Duodenal mucosa (tissue), 2 donors: ENCODE measurements at regions not wholly inside any gene's neighbourhood (a gene's known extent, or its start where the extent isn't known, plus 50 kb on each side); places are given as distances from the start of the nearest gene placed in this dataset.

Experiments
- H3K27ac ChIP-seq: one replicate; pipeline ENCODE4 v1.7.0; 2013; ENCODE audit warnings: low read depth, low read length
- H3K27me3 ChIP-seq, 2 donors: one replicate each; pipeline ENCODE4 v1.7.0; 2013; ENCODE audit warnings: low read length in 2 of 2, control low read depth in 1 of 2; ENCODE audit not compliant: insufficient read depth in 2 of 2, control insufficient read depth in 1 of 2
- H3K36me3 ChIP-seq, 2 donors: one replicate each; pipeline ENCODE4 v1.7.0; 2013; ENCODE audit warnings: low read length in 2 of 2, control low read depth in 1 of 2; ENCODE audit not compliant: insufficient read depth in 2 of 2, control insufficient read depth in 1 of 2
- H3K4me1 ChIP-seq, 2 donors: one replicate each; pipeline ENCODE4 v1.7.0; 2013; ENCODE audit warnings: low read length in 2 of 2, control low read depth in 1 of 2; ENCODE audit not compliant: insufficient read depth in 2 of 2, control insufficient read depth in 1 of 2
- H3K4me3 ChIP-seq, 2 donors: one replicate each; pipeline ENCODE4 v1.7.0; 2013; ENCODE audit warnings: low read length in 2 of 2, low read depth in 1 of 2
- H3K9ac ChIP-seq, 2 donors: one replicate each; pipeline ENCODE4 v1.7.0; 2013; ENCODE audit warnings: low read length in 2 of 2, low read depth in 1 of 2
- H3K9me3 ChIP-seq, 2 donors: one replicate each; pipeline ENCODE4 v1.7.0; 2013; ENCODE audit warnings: low read length in 2 of 2, control low read depth in 1 of 2; ENCODE audit not compliant: control insufficient read depth in 1 of 2

DNA sequence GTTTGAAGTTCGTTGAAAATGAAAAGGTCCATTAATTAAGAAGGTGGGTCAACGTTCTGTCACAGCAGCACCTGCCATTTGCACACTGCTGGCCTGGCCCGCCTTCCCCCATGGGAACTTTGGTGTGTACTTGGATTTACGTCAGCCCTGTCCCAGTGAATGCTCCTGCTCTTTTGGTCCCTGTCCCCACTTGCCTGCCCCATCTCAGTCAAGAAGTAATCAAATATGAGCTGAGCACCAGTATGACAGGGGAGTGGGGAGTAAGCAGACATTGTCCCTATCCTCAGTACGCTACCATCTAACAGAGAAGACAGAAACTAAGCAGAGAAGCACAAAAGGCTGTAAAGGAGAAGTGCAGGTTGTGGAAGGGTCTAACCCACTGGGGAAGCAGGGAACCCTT lies 65.1 kb downstream of the SLC4A3 start:
- H3K4me1 ChIP-seq: no peaks in the 10 kb centered on the region
- no peaks in the 10 kb centered on the region for H3K36me3 ChIP-seq
- no peak overlapping the region for H3K27ac ChIP-seq
- no peak overlapping the region for H3K9ac ChIP-seq
- H3K9me3 ChIP-seq: no peaks in the 10 kb centered on the region
- H3K27me3 ChIP-seq: peaks cover 3 to 9% of the 10 kb centered on the region in 2 donors
- H3K4me3 ChIP-seq: no peak overlapping the region

DNA sequence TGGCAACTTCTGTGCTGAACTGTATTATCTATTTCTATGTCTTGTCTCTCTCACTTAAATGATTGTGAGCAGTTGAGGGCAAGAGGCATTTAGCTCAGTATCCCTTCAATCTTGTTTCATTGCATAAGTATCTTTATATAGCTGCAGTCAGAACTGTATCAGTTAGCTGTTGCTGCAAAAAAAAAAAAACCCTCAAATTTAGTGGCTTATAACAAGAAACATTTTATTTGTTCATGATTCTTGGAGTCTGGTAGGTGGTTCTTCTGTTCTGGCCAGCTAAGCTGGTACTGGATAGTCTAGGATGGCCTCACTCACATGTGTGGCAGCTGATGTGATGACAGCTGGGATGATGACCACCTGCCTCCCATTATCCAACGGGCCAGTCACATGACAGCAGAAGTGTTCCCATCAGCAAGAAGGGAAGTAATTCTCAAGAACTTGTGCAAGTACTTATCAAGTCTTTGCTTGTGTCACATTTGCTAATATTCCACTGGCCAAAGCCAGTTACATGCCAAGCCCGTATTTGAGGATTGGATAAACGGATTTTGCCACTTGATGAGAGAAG lies 67.8 kb downstream of the SLC4A3 start:
- no peaks in the 10 kb centered on the region for H3K4me1 ChIP-seq
- no peaks in the 10 kb centered on the region for H3K9me3 ChIP-seq
- no peak overlapping the region for H3K4me3 ChIP-seq
- H3K36me3 ChIP-seq: no peaks in the 10 kb centered on the region
- peaks cover 7 to 9% of the 10 kb centered on the region in 2 donors for H3K27me3 ChIP-seq
- H3K27ac ChIP-seq: no peak overlapping the region
- H3K9ac ChIP-seq: no peak overlapping the region

DNA sequence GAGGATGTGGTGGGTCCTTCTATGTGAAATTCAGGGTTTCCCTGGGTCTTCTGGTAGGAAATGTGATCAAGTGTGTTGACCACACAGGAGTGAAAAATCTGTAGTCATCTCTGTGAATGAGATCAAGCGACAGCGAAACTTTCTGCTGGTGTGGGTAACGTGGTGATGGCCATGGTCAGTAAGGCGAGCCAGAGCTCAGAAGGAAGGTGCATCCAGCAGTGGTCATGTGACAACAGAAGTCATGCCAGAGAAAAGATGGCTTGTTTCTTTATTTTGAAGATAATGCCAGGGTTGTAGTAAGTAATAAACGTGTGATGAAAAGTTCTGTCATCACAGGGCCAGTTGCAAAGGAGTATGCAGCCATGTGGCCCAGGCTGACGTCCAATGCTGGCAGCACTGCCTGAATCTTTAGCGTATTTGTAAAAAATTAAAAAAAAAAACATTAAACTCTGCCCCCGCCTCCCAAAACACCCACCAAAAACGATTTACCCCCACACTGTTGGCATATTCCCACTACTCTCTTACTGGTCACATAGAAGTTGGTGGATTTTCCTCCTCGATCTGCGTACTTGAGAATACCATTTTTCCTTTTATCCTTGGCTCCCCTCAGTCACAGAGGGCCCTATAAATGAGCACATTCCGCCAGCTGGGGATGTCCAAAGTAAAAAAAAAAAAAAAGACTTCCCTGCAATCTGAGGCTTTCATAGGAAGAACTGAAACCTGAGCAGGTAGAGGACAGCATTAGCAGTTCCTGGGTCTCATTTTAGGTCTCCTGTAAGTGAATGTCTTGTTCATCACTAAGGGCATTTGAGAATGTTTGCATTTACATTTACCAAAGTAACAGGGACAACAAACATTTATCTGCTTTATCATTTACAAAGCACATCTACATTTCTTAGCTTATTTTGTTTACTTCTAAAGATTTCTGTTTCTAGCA lies 70.6 kb downstream of the SLC4A3 start:
- Histone ChIP-seq H3K9me3 (no peaks in the 10 kb centered on the region), H3K27me3 (peaks cover 6 to 7% of the 10 kb centered on the region in 2 donors), H3K27ac (no peak overlapping the region), H3K4me3 (no peak overlapping the region), H3K9ac (no peak overlapping the region), H3K36me3 (no peaks in the 10 kb centered on the region), H3K4me1 (no peaks in the 10 kb centered on the region)

DNA sequence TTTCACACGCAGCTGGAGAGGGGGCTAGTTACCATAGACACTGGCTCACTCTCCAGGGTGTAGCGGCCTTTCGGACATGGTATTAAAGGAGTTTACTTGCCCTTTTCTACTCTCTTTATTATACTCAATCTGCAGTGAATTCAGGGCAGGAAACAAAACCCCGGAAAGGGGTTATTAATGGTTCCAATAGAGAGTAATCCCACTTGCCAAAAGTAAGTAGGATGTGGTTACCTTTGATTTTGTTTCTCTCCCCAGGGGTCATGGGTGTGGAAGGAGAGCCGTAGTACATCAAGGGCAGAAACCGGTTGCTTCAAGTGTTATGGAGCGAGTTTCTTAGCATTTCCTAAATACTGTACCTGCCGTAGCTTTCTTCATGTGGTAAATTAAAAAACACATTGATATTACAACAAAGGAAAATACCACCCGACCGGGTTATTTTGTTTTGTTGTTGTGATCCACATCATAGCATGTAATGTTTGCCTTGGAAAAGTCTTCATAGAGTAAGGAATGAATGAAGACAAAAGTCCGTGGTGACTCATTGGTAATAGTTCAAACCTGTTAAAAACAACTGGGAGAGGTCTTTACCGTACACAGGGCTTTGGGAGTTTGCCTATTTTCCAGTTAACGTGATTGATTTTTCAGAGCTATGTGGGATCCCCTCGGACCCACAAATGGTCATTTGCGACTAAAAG lies 71.5 kb downstream of the SLC4A3 start:
- no peak overlapping the region for H3K9ac ChIP-seq
- no peaks in the 10 kb centered on the region for H3K9me3 ChIP-seq
- H3K27me3 ChIP-seq: peaks cover 3 to 7% of the 10 kb centered on the region in 2 donors
- H3K36me3 ChIP-seq: no peaks in the 10 kb centered on the region
- H3K4me1 ChIP-seq: no peaks in the 10 kb centered on the region
- H3K27ac ChIP-seq: no peak overlapping the region
- no peak overlapping the region for H3K4me3 ChIP-seq

DNA sequence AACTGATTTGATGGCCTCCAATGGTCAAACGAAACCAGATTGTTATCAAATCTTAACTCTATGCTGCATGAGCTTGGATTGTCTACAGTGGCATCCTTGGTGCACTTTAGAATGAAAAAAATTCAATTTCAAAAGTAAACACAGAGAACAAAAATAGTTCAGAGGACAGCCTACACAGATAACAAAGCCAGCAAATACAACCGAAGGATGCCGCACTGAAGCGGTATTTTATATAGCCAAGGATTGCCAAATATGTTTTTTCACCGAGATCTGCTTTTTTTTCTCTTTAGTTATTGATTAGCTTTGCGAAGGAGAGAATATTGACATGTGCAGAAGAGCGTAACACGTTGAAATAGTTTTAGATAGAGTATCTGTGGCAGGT lies 72.0 kb downstream of the SLC4A3 start:
- Histone ChIP-seq H3K9ac (no peak overlapping the region), H3K4me3 (no peak overlapping the region), H3K4me1 (no peaks in the 10 kb centered on the region), H3K27ac (no peak overlapping the region), H3K36me3 (no peaks in the 10 kb centered on the region), H3K27me3 (peaks cover 3 to 7% of the 10 kb centered on the region in 2 donors), H3K9me3 (no peaks in the 10 kb centered on the region)

DNA sequence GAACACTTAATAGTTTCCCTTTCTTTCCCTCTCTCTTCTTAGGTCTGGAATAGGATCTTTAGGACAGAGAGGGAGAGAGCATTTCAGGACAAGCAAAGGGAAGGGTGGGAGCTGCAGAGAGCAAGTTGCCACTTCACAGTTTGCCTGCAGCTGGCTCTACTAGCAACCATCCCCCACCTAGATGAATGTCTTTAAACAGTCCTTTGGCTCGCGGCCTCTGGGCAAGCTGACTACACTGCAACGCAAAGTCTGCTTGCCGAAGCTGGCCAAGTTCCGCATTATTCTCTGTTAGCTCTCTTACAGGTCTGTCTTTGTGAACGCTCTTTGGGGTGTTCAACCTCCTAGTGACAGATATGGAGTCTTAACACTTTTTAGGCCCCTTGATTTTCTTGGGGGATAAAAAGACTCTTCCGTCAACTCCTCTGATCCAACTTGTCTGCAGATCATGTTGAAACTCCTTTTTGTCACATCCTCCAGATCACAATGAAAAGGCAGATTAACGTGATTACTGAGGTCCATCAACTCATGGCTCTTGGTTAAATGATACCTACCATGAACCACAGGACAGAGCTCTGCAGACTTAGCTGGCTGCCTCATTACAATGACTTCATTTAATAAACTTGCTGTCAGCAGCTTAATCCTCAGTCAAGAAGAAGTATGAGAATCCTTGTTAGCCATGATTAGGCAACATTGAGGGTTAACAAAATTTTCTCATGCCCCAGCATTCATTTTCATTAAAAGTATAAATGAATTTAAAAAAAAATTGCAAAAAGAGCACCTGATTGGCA lies 74.6 kb downstream of the SLC4A3 start:
- H3K4me1 ChIP-seq: no peaks in the 10 kb centered on the region
- no peak overlapping the region for H3K4me3 ChIP-seq
- no peak overlapping the region for H3K9ac ChIP-seq

DNA sequence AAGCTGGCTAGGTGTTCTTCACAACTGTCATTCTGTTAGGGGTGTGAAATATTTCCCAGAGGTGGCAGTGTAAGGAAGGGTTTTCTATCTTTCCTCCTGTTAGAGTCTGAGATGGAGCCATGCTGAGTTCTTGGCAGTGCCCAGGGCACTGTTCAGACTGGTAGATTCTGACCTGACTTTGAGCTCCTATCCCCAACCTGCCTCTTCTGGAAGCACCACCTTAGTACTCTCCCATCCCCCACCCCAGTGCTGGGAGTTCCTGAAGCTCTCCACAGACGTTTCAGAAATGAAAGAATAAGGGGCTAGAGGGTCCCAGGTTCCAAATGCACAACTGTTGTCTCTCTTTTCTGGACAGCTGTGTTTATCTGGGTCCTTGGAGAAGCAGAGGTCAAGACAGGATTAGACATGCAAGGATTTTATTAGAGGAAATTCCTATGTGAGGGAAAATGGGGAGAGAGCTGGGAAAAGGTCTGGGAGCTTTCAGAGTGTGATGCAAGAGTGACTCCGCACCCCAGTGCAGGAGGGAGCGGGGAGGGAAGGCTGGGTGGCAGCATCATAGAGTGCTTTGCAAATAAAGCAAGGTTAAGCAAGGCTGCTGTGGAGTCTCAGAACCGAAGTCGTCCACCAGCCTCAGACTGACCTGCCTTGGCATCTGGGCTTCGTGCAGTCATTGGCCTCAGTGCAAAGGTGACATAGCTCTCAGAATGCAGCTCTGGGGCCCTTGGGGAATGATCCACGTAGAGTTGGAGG lies 75.5 kb downstream of the SLC4A3 start:
- H3K9ac ChIP-seq: no peak overlapping the region
- H3K9me3 ChIP-seq: no peaks in the 10 kb centered on the region
- no peaks in the 10 kb centered on the region for H3K36me3 ChIP-seq
- no peaks in the 10 kb centered on the region for H3K4me1 ChIP-seq
- H3K27me3 ChIP-seq: peaks cover under 1 to 3% of the 10 kb centered on the region in 2 donors
- no peak overlapping the region for H3K4me3 ChIP-seq
- no peak overlapping the region for H3K27ac ChIP-seq

More for the DNA sequence above, 74.6 kb downstream of the SLC4A3 start:
- peaks cover 3 to 4% of the 10 kb centered on the region in 2 donors for H3K27me3 ChIP-seq
- H3K27ac ChIP-seq: no peak overlapping the region
- no peaks in the 10 kb centered on the region for H3K36me3 ChIP-seq
- no peaks in the 10 kb centered on the region for H3K9me3 ChIP-seq

DNA sequence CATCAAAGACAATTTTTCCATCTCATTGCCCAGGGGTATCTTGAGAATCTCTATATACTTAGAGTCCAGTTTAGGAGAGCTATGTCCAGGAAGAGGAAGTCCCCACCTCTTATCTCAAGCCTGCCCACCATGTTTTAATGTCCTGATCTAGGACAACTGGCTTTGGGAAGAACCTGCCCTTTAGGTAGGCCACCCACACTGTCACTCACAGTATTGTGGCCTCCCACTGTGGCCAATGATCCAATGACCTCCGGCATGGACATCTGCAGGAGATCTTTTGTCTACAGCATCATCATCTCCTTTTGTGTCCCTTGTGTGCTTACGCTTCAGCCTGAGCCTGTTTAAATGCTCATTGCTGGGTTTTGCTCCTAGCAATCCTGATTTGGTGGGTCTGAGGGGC lies 77.4 kb downstream of the SLC4A3 start:
- Histone ChIP-seq H3K36me3 (no peaks in the 10 kb centered on the region), H3K9me3 (no peaks in the 10 kb centered on the region), H3K9ac (no peak overlapping the region), H3K27me3 (peaks cover 0 to 3% of the 10 kb centered on the region in 2 donors), H3K4me1 (no peaks in the 10 kb centered on the region), H3K27ac (no peak overlapping the region), H3K4me3 (no peak overlapping the region)

DNA sequence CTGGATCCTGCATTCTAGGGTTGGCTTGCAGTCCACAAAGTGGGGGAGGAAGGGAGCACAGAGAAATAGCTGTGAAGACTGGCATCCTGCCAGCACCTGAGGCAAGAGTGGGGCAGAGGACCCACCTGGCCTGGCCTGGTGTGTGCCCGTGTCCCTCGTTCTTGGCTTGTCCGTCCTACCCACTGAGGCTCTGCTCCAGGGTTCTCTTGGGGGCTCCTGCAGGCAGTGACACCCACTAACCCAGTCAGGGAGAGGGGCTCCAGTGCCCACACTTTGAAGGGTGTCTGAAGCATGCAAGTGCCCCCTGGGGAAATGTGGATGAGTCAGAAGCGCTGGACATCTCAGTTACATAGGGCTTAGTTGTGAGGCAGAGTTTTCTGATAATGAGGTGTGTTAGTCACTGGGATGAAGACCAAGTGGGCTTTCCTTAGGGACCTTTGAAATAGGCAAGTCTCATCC lies 79.4 kb downstream of the SLC4A3 start:
- H3K27ac ChIP-seq: no peak overlapping the region
- no peaks in the 10 kb centered on the region for H3K4me1 ChIP-seq
- no peak overlapping the region for H3K4me3 ChIP-seq
- H3K36me3 ChIP-seq: no peaks in the 10 kb centered on the region
- no peaks in the 10 kb centered on the region for H3K9me3 ChIP-seq
- H3K27me3 ChIP-seq: peaks cover 0 to 3% of the 10 kb centered on the region in 2 donors
- H3K9ac ChIP-seq: no peak overlapping the region
